ENCODE measurements at regions not wholly inside any gene's neighbourhood (a gene's known extent, or its start where the extent isn't known, plus 50 kb on each side); places are given as distances from the start of the nearest gene placed in this dataset.
"Not testable (repeated sequence)": the region's sequence is repeated elsewhere in the genome, so short reads cannot be mapped to it uniquely, and the experiment has no call there.

GRCh38 chr12:47360093-47360480 is 280.3 kb upstream of the AMIGO2 start:
- Histone ChIP-seq H3K27ac (ENCODE audit: low read depth, low read length) (no peak overlapping the region), H3K27me3 (ENCODE audit: control insufficient read depth, insufficient read depth, low read length, poor library complexity, severe bottlenecking) (no peaks in the 10 kb centered on the region), H3K36me3 (ENCODE audit: control insufficient read depth, insufficient read depth, low read length) (no peaks in the 10 kb centered on the region), H3K4me1 (ENCODE audit: control insufficient read depth, insufficient read depth, low read length) (peaks cover 7% of the 10 kb centered on the region), H3K9ac (ENCODE audit: extremely low read depth, low read length, poor library complexity, severe bottlenecking) (no peak overlapping the region), H3K4me3 (ENCODE audit: low read length) (no peak overlapping the region), H3K9me3 (ENCODE audit: control insufficient read depth, low read length) (peaks cover 4% of the 10 kb centered on the region)
- no peak overlapping the region for H3K4me3 Mint-ChIP-seq
- 100% methylated on average over 1 of the region's 1 CpG; no CpG with 5 or more reads in 1 of the 2 experiments for WGBS, 2 experiments (ENCODE audit: insufficient coverage in 1 of 2, insufficient read length in 1 of 2)
- no peak overlapping the region for H3K27ac Mint-ChIP-seq
- no peaks in the 10 kb centered on the region for H3K27me3 Mint-ChIP-seq (ENCODE audit: insufficient read depth)
- TF ChIP-seq, protein P1, sequence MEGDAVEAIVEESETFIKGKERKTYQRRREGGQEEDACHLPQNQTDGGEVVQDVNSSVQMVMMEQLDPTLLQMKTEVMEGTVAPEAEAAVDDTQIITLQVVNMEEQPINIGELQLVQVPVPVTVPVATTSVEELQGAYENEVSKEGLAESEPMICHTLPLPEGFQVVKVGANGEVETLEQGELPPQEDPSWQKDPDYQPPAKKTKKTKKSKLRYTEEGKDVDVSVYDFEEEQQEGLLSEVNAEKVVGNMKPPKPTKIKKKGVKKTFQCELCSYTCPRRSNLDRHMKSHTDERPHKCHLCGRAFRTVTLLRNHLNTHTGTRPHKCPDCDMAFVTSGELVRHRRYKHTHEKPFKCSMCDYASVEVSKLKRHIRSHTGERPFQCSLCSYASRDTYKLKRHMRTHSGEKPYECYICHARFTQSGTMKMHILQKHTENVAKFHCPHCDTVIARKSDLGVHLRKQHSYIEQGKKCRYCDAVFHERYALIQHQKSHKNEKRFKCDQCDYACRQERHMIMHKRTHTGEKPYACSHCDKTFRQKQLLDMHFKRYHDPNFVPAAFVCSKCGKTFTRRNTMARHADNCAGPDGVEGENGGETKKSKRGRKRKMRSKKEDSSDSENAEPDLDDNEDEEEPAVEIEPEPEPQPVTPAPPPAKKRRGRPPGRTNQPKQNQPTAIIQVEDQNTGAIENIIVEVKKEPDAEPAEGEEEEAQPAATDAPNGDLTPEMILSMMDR (conservative IDR thresholded peaks at IDR 0.05): no peak
- H3K36me3 Mint-ChIP-seq (ENCODE audit: low read depth): no peaks in the 10 kb centered on the region
- H3K4me1 Mint-ChIP-seq: peaks cover 22% of the 10 kb centered on the region
- H3K9me3 Mint-ChIP-seq: peaks cover 6% of the 10 kb centered on the region
- DNase-seq: no peak

DNA sequence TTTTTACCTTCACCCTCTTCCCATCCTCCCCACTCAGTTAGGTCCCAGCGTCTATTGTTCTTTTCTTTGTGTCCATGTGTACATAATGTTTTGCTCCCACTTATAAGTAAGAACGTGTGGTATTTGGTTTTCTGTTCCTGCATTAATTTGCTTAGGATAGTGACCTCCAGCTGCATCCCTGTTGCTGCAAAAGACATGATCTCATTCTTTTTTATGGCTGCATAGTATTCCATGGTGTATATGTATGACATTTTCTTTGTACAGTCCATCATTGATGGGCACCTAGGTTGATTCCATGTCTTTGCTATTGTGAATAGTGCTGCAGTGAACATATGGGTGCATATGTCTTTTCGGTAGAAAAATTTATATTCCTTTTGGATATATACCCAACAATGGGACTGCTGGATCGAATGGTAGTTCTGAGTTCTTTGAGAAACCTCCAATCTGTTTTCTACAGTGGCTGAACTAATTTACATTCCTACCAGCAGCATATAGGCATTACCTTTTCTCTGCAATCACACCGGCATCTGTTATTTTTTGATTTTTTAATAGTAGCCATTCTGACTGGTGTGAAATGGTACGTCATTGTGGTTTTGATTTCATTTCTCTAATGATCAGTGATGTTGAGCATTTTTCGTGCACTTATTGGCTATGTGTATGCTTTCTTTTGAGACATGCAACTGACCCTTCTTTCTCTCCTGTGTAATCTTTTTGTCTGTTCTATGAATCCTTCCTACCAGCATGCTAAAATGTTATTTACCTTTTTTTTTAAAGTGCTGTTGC is 279.7 kb upstream of the AMIGO2 start:
- no peak for DNase-seq
- no peaks in the 10 kb centered on the region for H3K36me3 ChIP-seq (ENCODE audit: control insufficient read depth, insufficient read depth, low read length)
- no peak overlapping the region for H3K9ac ChIP-seq (ENCODE audit: extremely low read depth, low read length, poor library complexity, severe bottlenecking)
- no peak overlapping the region for H3K27ac ChIP-seq (ENCODE audit: low read depth, low read length)
- H3K4me3 ChIP-seq (ENCODE audit: low read length): no peak overlapping the region
- 91% methylated on average over 5 to 7 of the region's 7 CpGs for WGBS, 2 experiments (ENCODE audit: insufficient coverage in 1 of 2, insufficient read length in 1 of 2)
- Mint-ChIP-seq H3K9me3 (peaks cover 9% of the 10 kb centered on the region), H3K4me3 (no peak overlapping the region), H3K27ac (no peak overlapping the region), H3K36me3 (ENCODE audit: low read depth) (no peaks in the 10 kb centered on the region), H3K4me1 (peaks cover 22% of the 10 kb centered on the region), H3K27me3 (ENCODE audit: insufficient read depth) (no peaks in the 10 kb centered on the region)
- H3K27me3 ChIP-seq (ENCODE audit: control insufficient read depth, insufficient read depth, low read length, poor library complexity, severe bottlenecking): no peaks in the 10 kb centered on the region
- peaks cover 4% of the 10 kb centered on the region for H3K9me3 ChIP-seq (ENCODE audit: control insufficient read depth, low read length)
- peaks cover 7% of the 10 kb centered on the region for H3K4me1 ChIP-seq (ENCODE audit: control insufficient read depth, insufficient read depth, low read length)
- TF ChIP-seq, protein P1 (conservative IDR thresholded peaks at IDR 0.05): no peak

- H3K27ac ChIP-seq (ENCODE audit: low read depth, low read length); H3K4me3 Mint-ChIP-seq; H3K4me3 ChIP-seq (ENCODE audit: low read length); H3K27ac Mint-ChIP-seq; H3K36me3 ChIP-seq (ENCODE audit: control insufficient read depth, insufficient read depth, low read length); H3K9ac ChIP-seq (ENCODE audit: extremely low read depth, low read length, poor library complexity, severe bottlenecking); H3K27me3 ChIP-seq (ENCODE audit: control insufficient read depth, insufficient read depth, low read length, poor library complexity, severe bottlenecking); H3K36me3 Mint-ChIP-seq (ENCODE audit: low read depth); DNase-seq; H3K27me3 Mint-ChIP-seq (ENCODE audit: insufficient read depth); H3K4me1 ChIP-seq (ENCODE audit: control insufficient read depth, insufficient read depth, low read length); H3K9me3 Mint-ChIP-seq: not testable (repeated sequence)
- H3K4me1 Mint-ChIP-seq: peaks cover 17% of the 10 kb centered on the region
- 85 to 92% methylated on average over 4 to 8 of the region's 8 CpGs for WGBS, 2 experiments (ENCODE audit: insufficient coverage in 1 of 2, insufficient read length in 1 of 2)
- peaks cover 10% of the 10 kb centered on the region for H3K9me3 ChIP-seq (ENCODE audit: control insufficient read depth, low read length)
Observed at GRCh38 chr12:47357006-47357405, 277.2 kb upstream of the AMIGO2 start.

All from endodermal cell (in vitro differentiated cells).